Adipose tissue (tissue), 3 donors: ENCODE measurements at regions not wholly inside any gene's neighbourhood (a gene's known extent, or its start where the extent isn't known, plus 50 kb on each side); places are given as distances from the start of the nearest gene placed in this dataset.
"Not testable (repeated sequence)": the region's sequence is repeated elsewhere in the genome, so short reads cannot be mapped to it uniquely, and the experiment has no call there.

Experiments used
- H3K27ac ChIP-seq: one replicate; pipeline ENCODE4 v1.5.1; 2013; ENCODE audit warnings: low read depth, low read length
- WGBS, 3 donors: extraction: QIAGEN DNeasy Blood & Tissue Kit; methylation state at CpG; one replicate each; pipeline ENCODE4 v1.1.7; 2013; 5-methylcytosine and 5-hydroxymethylcytosine counted together
- donor health status: healthy with polysubstance abuse.
- donor health status: Bipolar disorder and iron deficiency.
- donor health status: healthy.

GRCh38 chr1:14141656-14142055, 441.7 kb downstream of the PRDM2 start:
- 71 to 77% (median 74%) methylated on average over 6 of the region's 6 CpGs for WGBS, 3 donors
- no peak overlapping the region for H3K27ac ChIP-seq

GRCh38 chr1:14142397-14143100, 442.6 kb downstream of the PRDM2 start:
- 70 to 73% (median 71%) methylated on average over 11 of the region's 11 CpGs for WGBS, 3 donors
- no peak overlapping the region for H3K27ac ChIP-seq

- 72 to 88% (median 80%) methylated on average over 5 of the region's 5 CpGs for WGBS, 3 donors
These were observed 443.8 kb downstream of the PRDM2 start for GRCh38 chr1:14143777-14144176.

GRCh38 chr1:14148526-14148925, 448.5 kb downstream of the PRDM2 start:
- 55 to 78% (median 68%) methylated on average over 2 of the region's 2 CpGs for WGBS, 3 donors
- no peak overlapping the region for H3K27ac ChIP-seq

More at GRCh38 chr1:14143777-14144176, 443.8 kb downstream of the PRDM2 start:
- H3K27ac ChIP-seq, result no peak overlapping the region

GRCh38 chr1:14149431-14149830, 449.1 kb upstream of the KAZN start:
- 72 to 84% (median 78%) methylated on average over 7 of the region's 7 CpGs for WGBS, 3 donors
- no peak overlapping the region for H3K27ac ChIP-seq

- WGBS, 3 donors, result 93 to 99% (median 95%) methylated on average over 4 of the region's 4 CpGs
- no peak overlapping the region for H3K27ac ChIP-seq
These were observed 441.9 kb upstream of the KAZN start for GRCh38 chr1:14156543-14156942.

GRCh38 chr1:14160781-14161180, 437.7 kb upstream of the KAZN start:
- H3K27ac ChIP-seq, result no peak overlapping the region
- WGBS, 3 donors, result 27 to 32% (median 27%) methylated on average over 2 of the region's 2 CpGs

- H3K27ac ChIP-seq, result no peak overlapping the region
- WGBS, 3 donors, result 80 to 91% (median 88%) methylated on average over 4 of the region's 4 CpGs
These were observed 435.2 kb upstream of the KAZN start for GRCh38 chr1:14163246-14163645.

- no peak overlapping the region for H3K27ac ChIP-seq
- WGBS, 3 donors, result 12 to 22% (median 19%) methylated on average over 2 of the region's 2 CpGs
These were observed 433.1 kb upstream of the KAZN start for GRCh38 chr1:14165371-14165801.

GRCh38 chr1:14167884-14168283, 430.6 kb upstream of the KAZN start:
- 75 to 82% (median 78%) methylated on average over 10 of the region's 10 CpGs for WGBS, 3 donors
- H3K27ac ChIP-seq, result no peak overlapping the region

- no peak overlapping the region for H3K27ac ChIP-seq
- WGBS, 3 donors, result 87 to 94% (median 90%) methylated on average over 10 of the region's 10 CpGs
These were observed 430.0 kb upstream of the KAZN start for GRCh38 chr1:14168326-14169063.

- 56 to 86% (median 81%) methylated on average over 5 of the region's 5 CpGs for WGBS, 3 donors
- no peak overlapping the region for H3K27ac ChIP-seq
These were observed 424.9 kb upstream of the KAZN start for GRCh38 chr1:14173598-14173997.

- WGBS, 3 donors, result 68 to 80% (median 74%) methylated on average over 5 of the region's 5 CpGs
- H3K27ac ChIP-seq, result not testable (repeated sequence)
These were observed 420.6 kb upstream of the KAZN start for GRCh38 chr1:14177866-14178265.

- WGBS, 3 donors, result 63 to 74% (median 66%) methylated on average over 4 of the region's 4 CpGs
- H3K27ac ChIP-seq, result no peak overlapping the region
These were observed 417.7 kb upstream of the KAZN start for GRCh38 chr1:14180738-14181137.

- H3K27ac ChIP-seq, result no peak overlapping the region
- 52 to 66% (median 54%) methylated on average over 9 of the region's 9 CpGs for WGBS, 3 donors
These were observed 417.2 kb upstream of the KAZN start for GRCh38 chr1:14181191-14181795.

- no peak overlapping the region for H3K27ac ChIP-seq
- 78 to 86% (median 79%) methylated on average over 5 of the region's 5 CpGs for WGBS, 3 donors
These were observed 415.6 kb upstream of the KAZN start for GRCh38 chr1:14182856-14183255.

GRCh38 chr1:14183329-14183728, 415.2 kb upstream of the KAZN start:
- no peak overlapping the region for H3K27ac ChIP-seq
- 78 to 90% (median 88%) methylated on average over 11 of the region's 11 CpGs for WGBS, 3 donors

GRCh38 chr1:14184454-14184853, 414.0 kb upstream of the KAZN start:
- 52 to 71% (median 61%) methylated on average over 6 of the region's 6 CpGs for WGBS, 3 donors
- H3K27ac ChIP-seq, result no peak overlapping the region

- WGBS, 3 donors, result 77 to 85% (median 84%) methylated on average over 4 of the region's 4 CpGs
- no peak overlapping the region for H3K27ac ChIP-seq
These were observed 409.1 kb upstream of the KAZN start for GRCh38 chr1:14189381-14189780.
